Adrenal gland (tissue), 5 donors: ENCODE measurements at regions not wholly inside any gene's neighbourhood (a gene's known extent, or its start where the extent isn't known, plus 50 kb on each side); places are given as distances from the start of the nearest gene placed in this dataset.

Source experiments
- CTCF ChIP-seq, 6 experiments: fragments of 450-650 bp in 4 of 6; fragments of 200-600 bp in 2 of 6; sonication (generic) in 1 of 6; IDR thresholded peaks; 1 replicate in 5 of 6; 2 replicates in 1 of 6; pipeline versions ENCODE4 v1.5.1 to v1.8.0; 2016 to 2021; ENCODE audit warnings: antibody characterized with exemption in 6 of 6, mild to moderate bottlenecking in 2 of 6, moderate library complexity in 1 of 6
- POLR2A ChIP-seq, 2 donors: fragments of 450-650 bp; IDR thresholded peaks; one replicate each; pipeline ENCODE4 v1.6.1; 2017; ENCODE audit warnings: antibody characterized with exemption in 2 of 2, mild to moderate bottlenecking in 2 of 2, moderate library complexity in 1 of 2
- donor health status: DM: no; HTN: no; CAD: no.

- TF ChIP-seq CTCF (IDR thresholded peaks at IDR 0.05) (no peak), POLR2A (IDR thresholded peaks at IDR 0.05) (no peak)
These were observed 104.2 kb upstream of the MKI67 start for GRCh38 chr10:128230401-128230800.
